HepG2 (cell line): ENCODE measurements at regions not wholly inside any gene's neighbourhood (a gene's known extent, or its start where the extent isn't known, plus 50 kb on each side); places are given as distances from the start of the nearest gene placed in this dataset.

ENCODE experiments used
- ATAC-seq: fragments of 200-7000 bp; cut with Tn5 transposase; 3 replicates; pipeline ENCODE4 v1.9.1; 2020; ENCODE audit warnings: mild to moderate bottlenecking, moderate library complexity
- BruUV-seq: library from RNA; stranded (reverse); fragments of 400-500 nt; replicated peaks from 2 replicates; lab custom pipeline; 2021; lab: Mats Ljungman, UMichigan
- CTCF ChIA-PET: fragments of 300-600 bp; formaldehyde crosslinking; extraction: SDS; loops from one replicate; lab custom pipeline; 2021; ENCODE audit warnings: low total read pairs, inconsistent platforms, low intra/inter-chr PET ratio; lab: Yijun Ruan, JAX
- POLR2A ChIA-PET: fragments of 350-600 bp; sonication (Branson Sonifier 250); formaldehyde crosslinking; loops from one replicate; lab custom pipeline; 2020; ENCODE audit warnings: antibody characterized with exemption, inconsistent platforms; lab: Yijun Ruan, JAX
- DNase-seq: peaks from one replicate; pipeline ENCODE4 v3.0.0-alpha.2; 2015; ENCODE audit warnings: low spot score
- FAIRE-seq: peaks from 3 replicates; lab custom pipeline; 2011; peaks lifted over from hg19 to GRCh38; lab: Jason Lieb, UNC
- H2AFZ ChIP-seq: one replicate; pipeline ENCODE4 v1.6.1; 2011; ENCODE audit warnings: low read length, inconsistent platforms
- H3K27ac ChIP-seq: fragments of 300-600 bp; 3 replicates; pipeline ENCODE4 v1.8.0; 2011; ENCODE audit warnings: mixed run types, mild to moderate bottlenecking, mixed read lengths, low read length, inconsistent platforms; ENCODE audit not compliant: insufficient read depth; ENCODE audit errors: extremely low read length
- H3K27me3 ChIP-seq, 2 experiments: fragments of 200-600 bp in 1 of 2; 2 replicates in 1 of 2; 3 replicates in 1 of 2; pipeline versions ENCODE4 v1.6.0 to v1.8.0; 2011; ENCODE audit warnings: low read length in 2 of 2, mild to moderate bottlenecking in 2 of 2, moderate library complexity in 2 of 2, inconsistent platforms in 1 of 2; ENCODE audit not compliant: insufficient read depth in 2 of 2, control insufficient read depth in 1 of 2
- H3K36me3 ChIP-seq, 2 experiments: fragments of 200-600 bp in 1 of 2; replicated peaks in 1 of 2; 2 replicates in 1 of 2; 3 replicates in 1 of 2; pipeline versions ENCODE4 v1.5.1 to v1.8.0; 2011; ENCODE audit warnings: low read length in 2 of 2, inconsistent platforms in 1 of 2; ENCODE audit not compliant: insufficient read depth in 2 of 2, control insufficient read depth in 1 of 2
- H3K4me1 ChIP-seq: 2 replicates; pipeline ENCODE4 v1.5.1; 2012; ENCODE audit warnings: low read length, inconsistent platforms; ENCODE audit not compliant: insufficient read depth
- H3K4me2 ChIP-seq: 2 replicates; pipeline ENCODE4 v1.6.0; 2011; ENCODE audit warnings: low read depth, low read length, inconsistent platforms
- H3K4me3 ChIP-seq, 3 experiments: fragments of 200-600 bp in 1 of 3; sonication (generic), shearing (Covaris generic) in 1 of 3; replicated peaks in 1 of 3; 2 replicates each; pipeline ENCODE4 v1.5.1; 2011 to 2016; ENCODE audit warnings: low read length in 3 of 3, inconsistent platforms in 2 of 3, low read depth in 2 of 3, mild to moderate bottlenecking in 2 of 3, control low read depth in 1 of 3, mixed read lengths in 1 of 3; ENCODE audit not compliant: insufficient read depth in 1 of 3
- H3K79me2 ChIP-seq: one replicate; pipeline ENCODE4 v1.6.1; 2011; ENCODE audit warnings: low read length, inconsistent platforms; ENCODE audit not compliant: insufficient read depth
- H3K9ac ChIP-seq: 2 replicates; pipeline ENCODE4 v1.6.0; 2011; ENCODE audit warnings: mild to moderate bottlenecking, low read depth, low read length, inconsistent platforms; ENCODE audit not compliant: insufficient read depth
- H3K9me3 ChIP-seq: 2 replicates; pipeline ENCODE4 v1.5.1; 2012; ENCODE audit warnings: mild to moderate bottlenecking, low read length
- H4K20me1 ChIP-seq: 2 replicates; pipeline ENCODE4 v1.6.0; 2011; ENCODE audit warnings: inconsistent platforms, mild to moderate bottlenecking, low read length, moderate library complexity; ENCODE audit not compliant: insufficient read depth
- CEBPG ChIP-seq: IDR thresholded peaks from 2 replicates; pipeline ENCODE4 v1.6.1; 2016
- CREB1 ChIP-seq, 2 experiments: fragments of 450-650 bp in 1 of 2; IDR thresholded peaks; 2 replicates each; pipeline ENCODE4 v1.6.1; 2016 to 2017; ENCODE audit warnings: control low read depth in 1 of 2, mild to moderate bottlenecking in 1 of 2, missing compliant biosample characterization in 1 of 2, missing genetic modification characterization in 1 of 2
- FOXO1 ChIP-seq: sonication (generic); formaldehyde crosslinking; IDR thresholded peaks from 2 replicates; pipeline ENCODE4 v1.4.0; 2020; ENCODE audit warnings: missing genetic modification reagents
- HIVEP1 ChIP-seq: sonication (generic); formaldehyde crosslinking; IDR thresholded peaks from 2 replicates; pipeline ENCODE4 v1.4.0; 2020; ENCODE audit warnings: mild to moderate bottlenecking, missing genetic modification reagents
- IRF2 ChIP-seq: IDR thresholded peaks from 2 replicates; pipeline ENCODE4 v1.6.1; 2018; ENCODE audit warnings: missing genetic modification reagents, missing compliant biosample characterization
- ISL2 ChIP-seq: sonication (generic); formaldehyde crosslinking; IDR thresholded peaks from 2 replicates; pipeline ENCODE4 v1.5.0; 2020; ENCODE audit warnings: missing genetic modification reagents
- KDM5A ChIP-seq: fragments of 200-600 bp; sonication (generic); IDR thresholded peaks from 2 replicates; pipeline ENCODE4 v1.7.0; 2018; ENCODE audit warnings: antibody characterized with exemption, mild to moderate bottlenecking, low read length, borderline replicate concordance
- MZF1 ChIP-seq: sonication (generic); formaldehyde crosslinking; IDR thresholded peaks from 2 replicates; pipeline ENCODE4 v1.8.1; 2023; ENCODE audit warnings: mild to moderate bottlenecking, missing genetic modification reagents, borderline replicate concordance
- PCBP1 ChIP-seq: fragments of 200-400 bp; formaldehyde crosslinking; IDR thresholded peaks from 2 replicates; pipeline ENCODE4 v1.6.1; 2017; ENCODE audit warnings: mild to moderate bottlenecking, low read depth, low read length, borderline replicate concordance
- POLR2A ChIP-seq, 2 experiments: IDR thresholded peaks; 2 replicates each; pipeline ENCODE4 v1.6.1; 2011; ENCODE audit warnings: low read depth in 2 of 2, low read length in 2 of 2, mild to moderate bottlenecking in 1 of 2, moderate library complexity in 1 of 2; ENCODE audit not compliant: insufficient read depth in 1 of 2
- POLR2AphosphoS2 ChIP-seq: IDR thresholded peaks from 2 replicates; pipeline ENCODE4 v1.6.1; 2011; ENCODE audit warnings: low read depth, low read length, improper control_type of control experiment
- RARA ChIP-seq: IDR thresholded peaks from 2 replicates; pipeline ENCODE4 v1.6.1; 2016; ENCODE audit warnings: missing genetic modification reagents, missing compliant biosample characterization
- RFX3 ChIP-seq: IDR thresholded peaks from 2 replicates; pipeline ENCODE4 v1.6.1; 2016; ENCODE audit warnings: missing biosample characterization, missing genetic modification reagents
- SAFB2 ChIP-seq: sonication (generic); formaldehyde crosslinking; IDR thresholded peaks from 2 replicates; pipeline ENCODE4 v1.5.1; 2020; ENCODE audit warnings: missing genetic modification reagents, low read depth, mild to moderate bottlenecking, borderline replicate concordance
- SP4 ChIP-seq: sonication (generic); formaldehyde crosslinking; IDR thresholded peaks from 2 replicates; pipeline ENCODE4 v1.8.1; 2023; ENCODE audit warnings: mild to moderate bottlenecking, missing genetic modification reagents
- TARDBP ChIP-seq: sonication (generic); formaldehyde crosslinking; IDR thresholded peaks from 2 replicates; pipeline ENCODE4 v1.8.0; 2022; ENCODE audit warnings: mild to moderate bottlenecking, missing genetic modification reagents
- TFAP4 ChIP-seq: sonication (generic); IDR thresholded peaks from 2 replicates; pipeline ENCODE4 v1.6.1; 2016; ENCODE audit warnings: low read depth, borderline replicate concordance
- XBP1 ChIP-seq: sonication (generic); formaldehyde crosslinking; IDR thresholded peaks from 2 replicates; pipeline ENCODE4 v1.5.0; 2020; ENCODE audit warnings: missing genetic modification reagents
- YY1 ChIP-seq: IDR thresholded peaks from 2 replicates; pipeline ENCODE4 v1.6.1; 2011; ENCODE audit warnings: low read length, low read depth, moderate library complexity, mild to moderate bottlenecking; ENCODE audit not compliant: insufficient read depth, insufficient replicate concordance
- ZBTB2 ChIP-seq: sonication (generic); formaldehyde crosslinking; IDR thresholded peaks from 2 replicates; pipeline ENCODE4 v1.8.0; 2022; ENCODE audit warnings: low read depth, missing genetic modification reagents
- ZFAT ChIP-seq: sonication (generic); formaldehyde crosslinking; conservative IDR thresholded peaks from 2 replicates; pipeline ENCODE4 v1.8.1; 2023; ENCODE audit warnings: missing genetic modification reagents, inconsistent platforms
- ZNF496 ChIP-seq: sonication (generic); formaldehyde crosslinking; IDR thresholded peaks from 2 replicates; pipeline ENCODE4 v1.8.1; 2023; ENCODE audit warnings: mild to moderate bottlenecking, moderate library complexity, missing genetic modification reagents; ENCODE audit not compliant: insufficient replicate concordance
- ZNF580 ChIP-seq: IDR thresholded peaks from 2 replicates; pipeline ENCODE4 v1.6.1; 2016; ENCODE audit warnings: low read depth, borderline replicate concordance
- ZNF777 ChIP-seq: sonication (generic); formaldehyde crosslinking; IDR thresholded peaks from 2 replicates; pipeline ENCODE4 v1.4.0; 2020; ENCODE audit warnings: missing genetic modification reagents
- ZNF782 ChIP-seq: sonication (generic); formaldehyde crosslinking; IDR thresholded peaks from 2 replicates; pipeline ENCODE4 v1.4.0; 2020; ENCODE audit warnings: missing genetic modification reagents, mild to moderate bottlenecking, borderline replicate concordance
- WGBS: methylation state at CpG from one replicate; pipeline ENCODE4 v1.1.6; 2017; ENCODE audit warnings: low lambda C conversion rate; 5-methylcytosine and 5-hydroxymethylcytosine counted together
- in situ Hi-C: cut with HindIII; loops from 2 replicates; pipeline ENCODE4 v1.10.0; 2017; ENCODE audit warnings: low pct_unique_long_range_greater_than_20kb; ENCODE audit not compliant: extremely low pct_ligation_motif_present
- intact Hi-C: fragments of 100-400 bp; cut with micrococcal nuclease; formaldehyde crosslinking; loops from one replicate; pipeline ENCODE4 v1.10.0; 2022; ENCODE audit not compliant: unreplicated experiment

GRCh38 chr2:15782009-15782751 is 158.2 kb upstream of the MYCN start:
- BruUV-seq, result no TSS peak
- WGBS, result 7% methylated on average over 16 of the region's 16 CpGs
- intact Hi-C loops, result no loop called here
- Histone ChIP-seq H3K4me2 (peak overlapping the region; percentile 47), H2AFZ (no peak overlapping the region), H4K20me1 (peaks cover 7% of the 10 kb centered on the region), H3K9me3 (no peaks in the 10 kb centered on the region), H3K27ac (no peak overlapping the region), H3K27me3 (peaks cover 2 to 67% of the 10 kb centered on the region in 2 experiments; a peak in 3 of 5 replicates), H3K4me3 (peak overlapping the region in 1 of 3 experiments; percentile 11; a peak in 2 of 6 replicates), H3K4me1 (peaks cover 39% of the 10 kb centered on the region), H3K79me2 (no peaks in the 10 kb centered on the region), H3K36me3 (no peaks in the 10 kb centered on the region), H3K9ac (no peak overlapping the region)
- ATAC-seq, result peak; percentile 60
- FAIRE-seq, result no peak
- POLR2A ChIA-PET, result no interaction called here
- in situ Hi-C loops, result no loop called here
- CTCF ChIA-PET, result no interaction called here
- DNase-seq, result peak; percentile 87
- TF ChIP-seq IRF2 (CRISPR knock-in tag) (no peak), ZNF777 (CRISPR knock-in tag) (no peak), FOXO1 (CRISPR knock-in tag) (no peak), SP4 (CRISPR knock-in tag) (no peak), TARDBP (peak; percentile 40; the same call in 1 of the 2 replicates), PCBP1 (no peak), ZNF580 (no peak), YY1 (no peak), SAFB2 (CRISPR knock-in tag) (no peak), POLR2A (IDR thresholded peaks at IDR 0.05; ENCODE audit: insufficient read depth in 1 of 2, low read depth in 2 of 2, low read length in 2 of 2) (no peak), MZF1 (CRISPR knock-in tag) (no peak), RARA (CRISPR knock-in tag) (0 out of 2 replicates have a peak, but pooled peaks have one; percentile 16), ZBTB2 (no peak), ISL2 (peak; percentile 68; the same call in 1 of the 2 replicates), RFX3 (CRISPR knock-in tag) (no peak), HIVEP1 (CRISPR knock-in tag) (no peak), KDM5A (no peak), XBP1 (CRISPR knock-in tag) (no peak), ZNF782 (no peak), TFAP4 (peak; percentile 28; the same call in 1 of the 2 replicates), POLR2AphosphoS2 (no peak), ZNF496 (CRISPR knock-in tag) (no peak), ZFAT (CRISPR knock-in tag) (no peak), CREB1 (IDR thresholded peaks at IDR 0.05) (no peak), CREB1 (CRISPR knock-in tag; IDR thresholded peaks at IDR 0.05) (peak; percentile 26; the same call in 1 of the 2 replicates), CEBPG (CRISPR knock-in tag) (no peak)
